Germinal center (tissue), 1 donor: ENCODE measurements at regions not wholly inside any gene's neighbourhood (a gene's known extent, or its start where the extent isn't known, plus 50 kb on each side); places are given as distances from the start of the nearest gene placed in this dataset.

Source experiments
- DNase-seq: peaks from one replicate; pipeline ENCODE4 v3.0.0; 2012; ENCODE audit warnings: mixed read lengths, low spot score

- no peak for DNase-seq
These were observed 50.6 kb upstream of the IL6 start for GRCh38 chr7:22676385-22676784.

GRCh38 chr7:22675917-22676343 lies 51.1 kb upstream of the IL6 start:
- DNase-seq: no peak

GRCh38 chr7:22675421-22675820 lies 51.6 kb upstream of the IL6 start:
- no peak for DNase-seq

- no peak for DNase-seq
These were observed 53.9 kb upstream of the IL6 start for GRCh38 chr7:22672846-22673680.

GRCh38 chr7:22671177-22671879 lies 55.7 kb upstream of the IL6 start:
- DNase-seq: no peak

- DNase-seq: no peak
These were observed 56.6 kb upstream of the IL6 start for GRCh38 chr7:22670422-22670815.

GRCh38 chr7:22669692-22670421 lies 57.1 kb upstream of the IL6 start:
- no peak for DNase-seq

GRCh38 chr7:22668971-22669401 lies 58.0 kb upstream of the IL6 start:
- DNase-seq: no peak

GRCh38 chr7:22667562-22668239 lies 59.3 kb upstream of the IL6 start:
- DNase-seq: no peak

- no peak for DNase-seq
These were observed 59.8 kb upstream of the IL6 start for GRCh38 chr7:22667187-22667561.

GRCh38 chr7:22666732-22667131 lies 60.3 kb upstream of the IL6 start:
- DNase-seq: no peak

- no peak for DNase-seq
These were observed 61.1 kb upstream of the IL6 start for GRCh38 chr7:22665923-22666322.

GRCh38 chr7:22664988-22665798 lies 61.8 kb upstream of the IL6 start:
- DNase-seq: no peak

- DNase-seq: no peak
These were observed 63.3 kb upstream of the IL6 start for GRCh38 chr7:22663721-22664120.

- no peak for DNase-seq
These were observed 63.7 kb upstream of the IL6 start for GRCh38 chr7:22663357-22663718.

- no peak for DNase-seq
These were observed 64.2 kb upstream of the IL6 start for GRCh38 chr7:22662556-22663356.

GRCh38 chr7:22662036-22662435 lies 65.0 kb upstream of the IL6 start:
- DNase-seq: peak; percentile 46

- no peak for DNase-seq
These were observed 66.3 kb upstream of the IL6 start for GRCh38 chr7:22660732-22661131.

GRCh38 chr7:22660293-22660692 lies 66.7 kb upstream of the IL6 start:
- DNase-seq: no peak

GRCh38 chr7:22659741-22660140 lies 67.3 kb upstream of the IL6 start:
- DNase-seq: no peak

GRCh38 chr7:22658031-22658430 lies 69.0 kb upstream of the IL6 start:
- no peak for DNase-seq
